ENCODE measurements at regions not wholly inside any gene's neighbourhood (a gene's known extent, or its start where the extent isn't known, plus 50 kb on each side); places are given as distances from the start of the nearest gene placed in this dataset.
A peak's percentile ranks its signal among the peaks of the same experiment; 100 is the strongest.

DNA sequence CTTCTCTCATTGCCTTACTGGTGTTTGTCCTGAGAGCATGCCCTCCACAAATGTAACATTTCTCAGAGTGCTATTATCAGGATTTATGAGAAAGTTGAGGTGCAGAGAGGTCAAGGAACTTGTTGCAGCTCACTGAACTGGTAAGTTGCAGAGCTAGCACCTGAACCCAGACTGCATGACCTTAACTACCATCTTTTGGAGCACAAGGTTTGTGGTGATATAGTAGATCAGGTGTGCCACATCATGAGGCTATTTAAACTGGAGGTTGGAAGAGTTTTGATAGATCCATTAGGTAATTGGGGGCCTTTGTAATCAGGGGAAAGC lies 112.0 kb upstream of the CITED2 start:
- Histone ChIP-seq H3K79me2 (ENCODE audit: low read depth) (no peaks in the 10 kb centered on the region), H4K20me1 (ENCODE audit: low read depth) (no peaks in the 10 kb centered on the region), H3K36me3 (no peaks in the 10 kb centered on the region), H3F3A (ENCODE audit: low read depth) (peaks cover 19% of the 10 kb centered on the region), H3K27ac (no peak overlapping the region), H3K4me3 (no peak overlapping the region), H3K27me3 (no peaks in the 10 kb centered on the region), H3K9ac (no peak overlapping the region), H2AFZ (replicated peaks) (peak overlapping the region; percentile 44), H3K9me3 (ENCODE audit: low read depth) (no peaks in the 10 kb centered on the region), H3K4me1 (peaks cover 36% of the 10 kb centered on the region), H3K4me2 (no peak overlapping the region)
- Mint-ChIP-seq H3K27me3 (ENCODE audit: insufficient read depth, low read depth) (no peaks in the 10 kb centered on the region), H3K27ac (no peak overlapping the region), H3K4me1 (peaks cover 39% of the 10 kb centered on the region), H3K9me3 (no peaks in the 10 kb centered on the region), H3K4me3 (no peak overlapping the region), H3K36me3 (no peaks in the 10 kb centered on the region)
- TF ChIP-seq EZH2 (IDR thresholded peaks at IDR 0.05): no peak
- no peak for TF ChIP-seq CTCF (IDR thresholded peaks at IDR 0.05)
- DNase-seq (ENCODE audit: low spot score): no peak

GRCh38 chr6:139485742-139486475 lies 111.5 kb upstream of the CITED2 start:
- no peaks in the 10 kb centered on the region for H3K27me3 ChIP-seq

DNA sequence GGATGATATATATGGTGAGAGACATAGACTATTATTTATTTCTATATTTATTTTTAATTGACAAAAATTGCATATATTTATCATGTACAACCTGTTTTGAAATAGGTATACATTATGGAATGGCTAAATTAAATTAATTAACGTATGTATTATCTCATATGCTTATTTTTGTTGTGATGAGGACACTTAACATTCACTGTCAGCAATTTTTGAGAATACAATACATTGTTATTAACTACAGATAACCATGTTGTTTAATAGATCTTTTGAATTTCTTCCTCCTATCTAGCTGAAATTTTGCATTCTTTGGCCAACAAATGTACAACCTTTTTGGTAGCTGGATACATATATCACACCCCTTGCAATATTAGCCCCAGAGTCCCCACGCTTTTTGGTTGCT lies 110.7 kb upstream of the CITED2 start:
- Histone ChIP-seq H3K79me2 (ENCODE audit: low read depth) (no peaks in the 10 kb centered on the region), H3F3A (ENCODE audit: low read depth) (peaks cover 31% of the 10 kb centered on the region), H3K4me1 (peaks cover 48% of the 10 kb centered on the region), H3K36me3 (no peaks in the 10 kb centered on the region), H3K27me3 (no peaks in the 10 kb centered on the region), H3K4me3 (no peak overlapping the region), H4K20me1 (ENCODE audit: low read depth) (no peaks in the 10 kb centered on the region), H3K4me2 (no peak overlapping the region), H3K9ac (no peak overlapping the region), H2AFZ (replicated peaks) (no peak overlapping the region), H3K27ac (no peak overlapping the region), H3K9me3 (ENCODE audit: low read depth) (no peaks in the 10 kb centered on the region)
- H3K27me3 Mint-ChIP-seq (ENCODE audit: insufficient read depth, low read depth): no peaks in the 10 kb centered on the region
- H3K4me3 Mint-ChIP-seq: no peak overlapping the region
- no peaks in the 10 kb centered on the region for H3K9me3 Mint-ChIP-seq
- H3K36me3 Mint-ChIP-seq: no peaks in the 10 kb centered on the region
- peak overlapping the region; percentile 81 for H3K27ac Mint-ChIP-seq
- no peak for TF ChIP-seq EZH2phosphoT487 (IDR thresholded peaks at IDR 0.05)
- no peak for TF ChIP-seq EZH2 (IDR thresholded peaks at IDR 0.05)
- no peak for TF ChIP-seq CTCF (IDR thresholded peaks at IDR 0.05)
- no peak for DNase-seq (ENCODE audit: low spot score)
- H3K4me1 Mint-ChIP-seq: peaks cover 49% of the 10 kb centered on the region

More at GRCh38 chr6:139485742-139486475, 111.5 kb upstream of the CITED2 start:
- peak overlapping the region; percentile 44 for H2AFZ ChIP-seq (replicated peaks)
- no peak overlapping the region for H3K9ac ChIP-seq
- H3K79me2 ChIP-seq (ENCODE audit: low read depth): no peaks in the 10 kb centered on the region
- Mint-ChIP-seq H3K4me1 (peaks cover 42% of the 10 kb centered on the region), H3K27me3 (ENCODE audit: insufficient read depth, low read depth) (no peaks in the 10 kb centered on the region), H3K4me3 (no peak overlapping the region), H3K27ac (no peak overlapping the region), H3K9me3 (no peaks in the 10 kb centered on the region), H3K36me3 (no peaks in the 10 kb centered on the region)
- no peak overlapping the region for H3K27ac ChIP-seq
- H3K4me3 ChIP-seq: no peak overlapping the region
- DNase-seq (ENCODE audit: low spot score): no peak
- peaks cover 23% of the 10 kb centered on the region for H3F3A ChIP-seq (ENCODE audit: low read depth)
- TF ChIP-seq EZH2phosphoT487 (IDR thresholded peaks at IDR 0.05) (no peak), CTCF (IDR thresholded peaks at IDR 0.05) (no peak), EZH2 (IDR thresholded peaks at IDR 0.05) (no peak)
- H3K4me1 ChIP-seq: peaks cover 41% of the 10 kb centered on the region
- H4K20me1 ChIP-seq (ENCODE audit: low read depth): no peaks in the 10 kb centered on the region
- H3K9me3 ChIP-seq (ENCODE audit: low read depth): no peaks in the 10 kb centered on the region
- H3K36me3 ChIP-seq: no peaks in the 10 kb centered on the region
- no peak overlapping the region for H3K4me2 ChIP-seq
